CD14-positive monocyte (primary cell): ENCODE measurements at regions not wholly inside any gene's neighbourhood (a gene's known extent, or its start where the extent isn't known, plus 50 kb on each side); places are given as distances from the start of the nearest gene placed in this dataset.
A peak's percentile ranks its signal among the peaks of the same experiment; 100 is the strongest.

Source experiments
- DNase-seq, 3 donors: peaks; one replicate each; pipeline ENCODE4 v3.0.0-alpha.2; 2011 to 2022
- H2AFZ ChIP-seq: 2 replicates; pipeline ENCODE4 v1.6.0; 2012; ENCODE audit warnings: mild to moderate bottlenecking, low read depth, low read length, inconsistent platforms; ENCODE audit not compliant: insufficient read depth, poor library complexity, severe bottlenecking
- H3K27ac ChIP-seq, 2 donors: 1 replicate in 1 of 2; 2 replicates in 1 of 2; pipeline ENCODE4 v1.5.1; 2012 to 2013; ENCODE audit warnings: low read length in 2 of 2, control low read depth in 1 of 2, inconsistent platforms in 1 of 2, low read depth in 1 of 2, mild to moderate bottlenecking in 1 of 2
- H3K27me3 ChIP-seq, 2 donors: one replicate each; pipeline versions ENCODE4 v1.6.0 to v1.6.1; 2011 to 2013; ENCODE audit warnings: low read length in 2 of 2; ENCODE audit not compliant: control insufficient read depth in 2 of 2, insufficient read depth in 2 of 2
- H3K36me3 ChIP-seq, 2 donors: replicated peaks in 1 of 2; 1 replicate in 1 of 2; 2 replicates in 1 of 2; pipeline versions ENCODE4 v1.5.1 to v1.6.1; 2012 to 2013; ENCODE audit warnings: low read length in 2 of 2, control low read depth in 1 of 2, inconsistent platforms in 1 of 2, mild to moderate bottlenecking in 1 of 2; ENCODE audit not compliant: insufficient read depth in 2 of 2, control insufficient read depth in 1 of 2
- H3K4me1 ChIP-seq, 2 donors: 1 replicate in 1 of 2; 2 replicates in 1 of 2; pipeline versions ENCODE4 v1.5.1 to v1.6.1; 2012 to 2013; ENCODE audit warnings: low read length in 2 of 2, control low read depth in 1 of 2, inconsistent platforms in 1 of 2, mild to moderate bottlenecking in 1 of 2, moderate library complexity in 1 of 2; ENCODE audit not compliant: insufficient read depth in 2 of 2, control insufficient read depth in 1 of 2
- H3K4me2 ChIP-seq: replicated peaks from 2 replicates; pipeline ENCODE3; 2012; ENCODE audit warnings: low read length, moderate library complexity, mild to moderate bottlenecking; ENCODE audit not compliant: poor library complexity, severe bottlenecking; ENCODE audit errors: extremely low read depth
- H3K4me3 ChIP-seq, 3 experiments: fragments of 200-600 bp in 1 of 3; sonication (generic) in 1 of 3; replicated peaks in 1 of 3; 1 replicate in 2 of 3; 2 replicates in 1 of 3; pipeline ENCODE4 v1.5.1; 2011 to 2013; ENCODE audit warnings: low read length in 3 of 3, mild to moderate bottlenecking in 3 of 3, control low read depth in 2 of 3, low read depth in 2 of 3, inconsistent platforms in 1 of 3, moderate library complexity in 1 of 3
- H3K79me2 ChIP-seq: 2 replicates; pipeline ENCODE4 v1.6.0; 2012; ENCODE audit warnings: mild to moderate bottlenecking, control low read depth, inconsistent platforms, low read length, moderate library complexity; ENCODE audit not compliant: insufficient read depth
- H3K9ac ChIP-seq: 2 replicates; pipeline ENCODE4 v1.6.0; 2017; ENCODE audit warnings: low read length, mild to moderate bottlenecking; ENCODE audit not compliant: insufficient read depth, poor library complexity, severe bottlenecking
- H3K9me3 ChIP-seq, 2 donors: replicated peaks in 1 of 2; 1 replicate in 1 of 2; 2 replicates in 1 of 2; pipeline versions ENCODE4 v1.5.1 to v1.6.1; 2012 to 2013; ENCODE audit warnings: low read length in 2 of 2, control low read depth in 1 of 2; ENCODE audit not compliant: control insufficient read depth in 1 of 2, insufficient read depth in 1 of 2
- H4K20me1 ChIP-seq: 2 replicates; pipeline ENCODE4 v1.6.0; 2012; ENCODE audit warnings: mild to moderate bottlenecking, low read length, control low read depth, moderate library complexity; ENCODE audit not compliant: insufficient read depth
- H3K27ac Mint-ChIP-seq, 7 donors: one replicate each; pipeline ENCODE4 v1.8.0; 2020; ENCODE audit warnings: mild to moderate bottlenecking in 7 of 7, mixed read lengths in 7 of 7, moderate library complexity in 6 of 7, inconsistent platforms in 2 of 7
- H3K27me3 Mint-ChIP-seq, 3 donors: one replicate each; pipeline ENCODE4 v1.8.0; 2021 to 2022; ENCODE audit warnings: low read depth in 3 of 3, mild to moderate bottlenecking in 3 of 3, mixed read lengths in 3 of 3, moderate library complexity in 3 of 3, inconsistent platforms in 1 of 3
- H3K36me3 Mint-ChIP-seq, 2 donors: one replicate each; pipeline ENCODE4 v1.8.0; 2020; ENCODE audit warnings: mixed read lengths in 2 of 2, inconsistent platforms in 1 of 2, mild to moderate bottlenecking in 1 of 2
- H3K4me1 Mint-ChIP-seq: one replicate; pipeline ENCODE4 v1.8.0; 2020; ENCODE audit warnings: mild to moderate bottlenecking, mixed read lengths
- H3K4me3 Mint-ChIP-seq, 2 donors: one replicate each; pipeline ENCODE4 v1.8.0; 2020; ENCODE audit warnings: mild to moderate bottlenecking in 2 of 2, mixed read lengths in 2 of 2, moderate library complexity in 1 of 2
- H3K9me3 Mint-ChIP-seq, 7 donors: one replicate each; pipeline ENCODE4 v1.8.0; 2020 to 2022; ENCODE audit warnings: mixed read lengths in 7 of 7, mild to moderate bottlenecking in 6 of 7, moderate library complexity in 6 of 7, inconsistent platforms in 2 of 7
- WGBS: methylation state at CpG from one replicate; pipeline ENCODE4 v1.1.5; 2013; ENCODE audit warnings: missing lambda C conversion rate; ENCODE audit not compliant: insufficient coverage; 5-methylcytosine and 5-hydroxymethylcytosine counted together
- intact Hi-C, 2 donors: fragments of 100-400 bp; cut with micrococcal nuclease; formaldehyde crosslinking; loops; one replicate each; pipeline versions ENCODE4 v1.15.0 to v1.15.1; 2023
- TF ChIP-seq, protein P1 (sequence below): fragments of 200-600 bp; IDR thresholded peaks from one replicate; pipeline ENCODE4 v1.8.0; 2022; ENCODE audit warnings: antibody characterized with exemption, mild to moderate bottlenecking

DNA sequence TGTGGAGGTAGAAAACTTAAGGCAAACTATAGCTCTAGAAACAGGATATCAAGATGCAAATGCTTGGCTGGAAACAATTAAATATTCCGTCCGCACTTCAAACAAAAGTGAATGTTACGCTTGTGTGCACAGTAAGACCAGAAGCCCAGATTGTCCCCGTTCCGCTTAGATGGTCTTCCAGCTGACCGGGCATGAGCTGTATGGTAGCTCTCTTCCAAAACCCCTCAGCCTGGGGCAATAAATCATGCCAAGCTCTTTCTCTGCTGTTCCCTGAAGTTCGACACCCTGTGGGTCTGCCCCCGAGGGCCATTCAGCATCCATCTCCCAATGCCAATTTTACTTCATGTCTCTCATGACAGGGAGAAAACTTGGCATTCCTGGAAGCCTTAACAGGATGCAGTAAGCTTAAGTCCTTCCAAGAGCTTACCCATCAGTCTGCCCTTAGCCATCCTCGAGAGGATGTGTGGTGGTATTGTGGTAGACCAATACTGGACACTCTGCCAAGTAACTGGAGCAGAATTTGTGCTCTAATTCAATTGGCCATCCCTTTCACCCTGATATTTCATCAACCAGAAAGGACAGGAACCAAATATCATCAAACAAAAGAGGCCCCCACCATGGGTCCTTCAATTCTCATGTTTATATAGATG is 70.7 kb upstream of the RANBP6 start:
- Histone ChIP-seq H3K9me3 (no peaks in the 10 kb centered on the region), H4K20me1 (no peaks in the 10 kb centered on the region), H3K9ac (no peak overlapping the region), H3K4me3 (no peak overlapping the region), H3K27me3 (peaks cover 0 to 2% of the 10 kb centered on the region in 2 donors), H3K4me2 (no peak overlapping the region), H3K79me2 (no peaks in the 10 kb centered on the region), H3K4me1 (no peaks in the 10 kb centered on the region), H2AFZ (no peak overlapping the region), H3K27ac (no peak overlapping the region), H3K36me3 (no peaks in the 10 kb centered on the region)
- intact Hi-C loops = no loop called here
- Mint-ChIP-seq H3K4me3 (no peak overlapping the region), H3K4me1 (no peaks in the 10 kb centered on the region), H3K36me3 (no peaks in the 10 kb centered on the region), H3K9me3 (peaks cover 0 to 4% (median 0%) of the 10 kb centered on the region in 7 donors), H3K27ac (no peak overlapping the region), H3K27me3 (peaks cover 0 to 13% (median 5%) of the 10 kb centered on the region in 3 donors)
- TF ChIP-seq, protein P1, sequence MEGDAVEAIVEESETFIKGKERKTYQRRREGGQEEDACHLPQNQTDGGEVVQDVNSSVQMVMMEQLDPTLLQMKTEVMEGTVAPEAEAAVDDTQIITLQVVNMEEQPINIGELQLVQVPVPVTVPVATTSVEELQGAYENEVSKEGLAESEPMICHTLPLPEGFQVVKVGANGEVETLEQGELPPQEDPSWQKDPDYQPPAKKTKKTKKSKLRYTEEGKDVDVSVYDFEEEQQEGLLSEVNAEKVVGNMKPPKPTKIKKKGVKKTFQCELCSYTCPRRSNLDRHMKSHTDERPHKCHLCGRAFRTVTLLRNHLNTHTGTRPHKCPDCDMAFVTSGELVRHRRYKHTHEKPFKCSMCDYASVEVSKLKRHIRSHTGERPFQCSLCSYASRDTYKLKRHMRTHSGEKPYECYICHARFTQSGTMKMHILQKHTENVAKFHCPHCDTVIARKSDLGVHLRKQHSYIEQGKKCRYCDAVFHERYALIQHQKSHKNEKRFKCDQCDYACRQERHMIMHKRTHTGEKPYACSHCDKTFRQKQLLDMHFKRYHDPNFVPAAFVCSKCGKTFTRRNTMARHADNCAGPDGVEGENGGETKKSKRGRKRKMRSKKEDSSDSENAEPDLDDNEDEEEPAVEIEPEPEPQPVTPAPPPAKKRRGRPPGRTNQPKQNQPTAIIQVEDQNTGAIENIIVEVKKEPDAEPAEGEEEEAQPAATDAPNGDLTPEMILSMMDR = no peak
- 97% methylated on average over 7 of the region's 9 CpGs for WGBS
- no peak for DNase-seq

DNA sequence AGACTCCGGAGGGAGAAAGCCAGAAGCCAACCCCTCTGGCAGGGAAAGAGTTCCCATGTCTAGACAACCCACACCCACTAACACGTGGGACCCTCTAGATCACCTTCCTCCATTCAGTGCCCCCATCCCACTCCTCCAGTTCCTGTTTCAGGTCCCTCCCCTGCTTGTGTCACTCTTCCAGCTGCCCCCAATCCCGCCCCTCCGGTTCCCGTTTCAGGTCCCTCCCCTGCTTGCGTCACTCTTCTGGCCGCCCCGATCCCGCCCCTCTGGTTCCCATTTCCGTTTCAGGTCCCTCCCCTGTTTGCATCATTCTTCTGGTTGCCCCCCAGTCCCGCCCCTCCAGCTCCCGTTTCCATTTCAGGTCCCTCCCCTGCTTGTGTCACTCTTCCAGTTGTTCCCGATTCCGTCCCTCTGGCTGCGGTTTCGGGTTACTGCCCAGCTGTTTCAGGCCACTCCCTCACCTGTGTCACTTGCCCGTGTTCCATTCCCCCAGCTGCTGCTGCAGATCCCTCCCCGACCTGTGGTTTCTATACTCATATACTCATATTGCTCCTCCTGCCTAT is 64.8 kb upstream of the RANBP6 start:
- H3K27ac Mint-ChIP-seq = peak overlapping the region; percentile 42 to 81 (median 68)
- DNase-seq = peak; percentile 61 to 73 (median 62)
- Histone ChIP-seq H3K4me1 (peaks cover 0 to 8% of the 10 kb centered on the region in 2 donors), H3K4me3 (peak overlapping the region; percentile 38 to 68 (median 41)), H2AFZ (peak overlapping the region; percentile 60), H3K27ac (peak overlapping the region in 1 of 2 donors; percentile 26), H3K79me2 (no peaks in the 10 kb centered on the region), H3K27me3 (no peaks in the 10 kb centered on the region), H3K4me2 (peak overlapping the region; percentile 66), H3K9me3 (no peaks in the 10 kb centered on the region), H4K20me1 (no peaks in the 10 kb centered on the region), H3K9ac (no peak overlapping the region), H3K36me3 (no peaks in the 10 kb centered on the region)
- WGBS = 24% methylated on average over 18 of the region's 18 CpGs
- peak overlapping the region; percentile 77 to 90 for H3K4me3 Mint-ChIP-seq
- intact Hi-C loops = no loop called here
- TF ChIP-seq, protein P1 = no peak
- peaks cover 2 to 6% (median 3%) of the 10 kb centered on the region in 7 donors for H3K9me3 Mint-ChIP-seq
- H3K4me1 Mint-ChIP-seq = peaks cover 12% of the 10 kb centered on the region
- no peaks in the 10 kb centered on the region for H3K36me3 Mint-ChIP-seq
- peaks cover 2 to 3% (median 3%) of the 10 kb centered on the region in 3 donors for H3K27me3 Mint-ChIP-seq
